Choroid plexus epithelial cell (primary cell): ENCODE measurements at regions not wholly inside any gene's neighbourhood (a gene's known extent, or its start where the extent isn't known, plus 50 kb on each side); places are given as distances from the start of the nearest gene placed in this dataset.

Source experiments
- DNase-seq: peaks from one replicate; pipeline ENCODE4 v3.0.0-alpha.2; 2010; ENCODE audit warnings: low read depth
- H3K4me3 ChIP-seq: 2 replicates; pipeline ENCODE4 v1.5.1; 2011; ENCODE audit warnings: low read depth, mild to moderate bottlenecking, control low read depth, low read length, moderate library complexity
- TF ChIP-seq, protein P1 (sequence below): conservative IDR thresholded peaks from 2 replicates; pipeline ENCODE4 v1.5.1; 2011; ENCODE audit warnings: low read depth, mild to moderate bottlenecking, control low read depth, inconsistent platforms, low read length, moderate library complexity

DNA sequence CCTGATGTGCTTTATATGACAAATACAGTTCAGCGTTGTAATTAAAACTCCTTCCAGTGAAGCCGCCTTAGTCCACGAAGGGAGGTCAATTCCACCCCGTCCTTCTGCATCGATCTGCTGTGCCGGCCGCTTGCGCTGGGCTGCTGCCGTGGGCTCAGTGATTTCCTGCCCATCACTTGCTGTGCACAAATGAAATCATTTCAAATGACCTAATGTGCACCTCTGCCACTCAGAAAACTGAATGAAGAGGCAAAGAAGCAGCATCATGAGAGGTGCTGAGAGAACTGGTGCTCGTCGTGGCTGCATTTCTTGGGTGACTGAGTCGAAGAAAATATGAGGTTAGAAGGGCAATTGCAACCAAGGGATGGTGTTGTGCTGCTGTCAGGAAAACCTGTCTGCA lies 144.3 kb upstream of the SYT6 start:
- H3K4me3 ChIP-seq: no peak overlapping the region
- TF ChIP-seq, protein P1, sequence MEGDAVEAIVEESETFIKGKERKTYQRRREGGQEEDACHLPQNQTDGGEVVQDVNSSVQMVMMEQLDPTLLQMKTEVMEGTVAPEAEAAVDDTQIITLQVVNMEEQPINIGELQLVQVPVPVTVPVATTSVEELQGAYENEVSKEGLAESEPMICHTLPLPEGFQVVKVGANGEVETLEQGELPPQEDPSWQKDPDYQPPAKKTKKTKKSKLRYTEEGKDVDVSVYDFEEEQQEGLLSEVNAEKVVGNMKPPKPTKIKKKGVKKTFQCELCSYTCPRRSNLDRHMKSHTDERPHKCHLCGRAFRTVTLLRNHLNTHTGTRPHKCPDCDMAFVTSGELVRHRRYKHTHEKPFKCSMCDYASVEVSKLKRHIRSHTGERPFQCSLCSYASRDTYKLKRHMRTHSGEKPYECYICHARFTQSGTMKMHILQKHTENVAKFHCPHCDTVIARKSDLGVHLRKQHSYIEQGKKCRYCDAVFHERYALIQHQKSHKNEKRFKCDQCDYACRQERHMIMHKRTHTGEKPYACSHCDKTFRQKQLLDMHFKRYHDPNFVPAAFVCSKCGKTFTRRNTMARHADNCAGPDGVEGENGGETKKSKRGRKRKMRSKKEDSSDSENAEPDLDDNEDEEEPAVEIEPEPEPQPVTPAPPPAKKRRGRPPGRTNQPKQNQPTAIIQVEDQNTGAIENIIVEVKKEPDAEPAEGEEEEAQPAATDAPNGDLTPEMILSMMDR: no peak
- DNase-seq: no peak

DNA sequence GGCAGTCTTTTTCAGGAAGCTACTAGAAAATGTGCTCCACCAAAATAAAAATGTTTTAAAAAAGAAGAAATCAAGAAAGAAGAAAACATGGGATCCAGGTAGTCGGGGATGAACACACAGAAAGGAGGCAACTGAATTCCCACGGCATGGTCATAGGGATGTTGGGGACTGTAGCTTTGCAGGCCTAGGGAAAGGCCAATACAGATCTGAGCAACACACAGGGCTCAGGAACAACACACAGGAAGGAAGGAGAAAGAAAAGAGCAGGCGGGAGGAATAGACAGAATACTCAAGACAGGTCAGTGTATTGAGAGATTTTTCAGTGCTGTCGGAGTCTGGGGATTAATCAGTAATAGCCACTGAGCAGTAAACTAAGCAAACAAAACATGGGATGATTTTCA lies 142.7 kb upstream of the SYT6 start:
- DNase-seq: no peak
- no peak overlapping the region for H3K4me3 ChIP-seq
- TF ChIP-seq, protein P1: no peak

GRCh38 chr1:114295321-114295720 lies 141.7 kb upstream of the SYT6 start:
- DNase-seq: no peak
- TF ChIP-seq, protein P1: no peak
- H3K4me3 ChIP-seq: no peak overlapping the region

GRCh38 chr1:114292835-114293234 lies 139.2 kb upstream of the SYT6 start:
- DNase-seq: no peak
- TF ChIP-seq, protein P1: no peak
- no peak overlapping the region for H3K4me3 ChIP-seq

- DNase-seq: no peak
- no peak overlapping the region for H3K4me3 ChIP-seq
- TF ChIP-seq, protein P1: no peak
Measured at GRCh38 chr1:114292194-114292593, 138.5 kb upstream of the SYT6 start.

DNA sequence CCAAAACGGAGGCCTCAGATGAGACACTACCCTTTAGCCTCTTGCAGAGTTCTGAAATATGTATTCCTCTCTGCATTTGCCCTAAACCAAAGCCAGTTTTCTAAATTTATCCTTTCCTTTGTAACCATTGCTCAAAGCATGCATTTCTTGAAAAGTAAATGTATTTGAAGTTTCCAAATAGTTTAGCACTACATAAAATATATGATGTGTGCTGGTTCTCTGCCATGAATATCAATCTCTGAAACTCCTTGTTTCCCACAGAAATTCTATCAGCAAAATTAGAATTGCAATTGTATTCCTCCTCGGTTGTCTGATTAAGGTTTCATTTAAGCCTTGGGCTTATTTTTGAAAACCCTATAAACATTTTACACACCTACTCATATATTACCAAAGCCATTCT lies 137.1 kb upstream of the SYT6 start:
- DNase-seq: no peak
- TF ChIP-seq, protein P1: no peak
- no peak overlapping the region for H3K4me3 ChIP-seq

- no peak for DNase-seq
- TF ChIP-seq, protein P1: no peak
- H3K4me3 ChIP-seq: no peak overlapping the region
Measured at GRCh38 chr1:114290341-114290740, 136.7 kb upstream of the SYT6 start.
